Loucy (cell line): ENCODE measurements at regions not wholly inside any gene's neighbourhood (a gene's known extent, or its start where the extent isn't known, plus 50 kb on each side); places are given as distances from the start of the nearest gene placed in this dataset.

Experiments used
- H2AFZ ChIP-seq: fragments of 200-600 bp; sonication (generic); 2 replicates; pipeline ENCODE4 v1.6.0; 2016; ENCODE audit warnings: antibody characterized with exemption, mild to moderate bottlenecking, low read length, moderate library complexity
- H3F3A ChIP-seq: fragments of 200-600 bp; 2 replicates; pipeline ENCODE4 v1.6.0; 2016; ENCODE audit warnings: antibody characterized with exemption, low read depth, mild to moderate bottlenecking
- H3K27me3 ChIP-seq: fragments of 200-600 bp; sonication (generic); 2 replicates; pipeline ENCODE4 v1.6.1; 2014; ENCODE audit warnings: low read length, mild to moderate bottlenecking; ENCODE audit not compliant: insufficient read depth, poor library complexity, severe bottlenecking
- H3K36me3 ChIP-seq: fragments of 200-600 bp; sonication (generic); 2 replicates; pipeline ENCODE4 v1.6.1; 2016; ENCODE audit warnings: low read length; ENCODE audit not compliant: insufficient read depth
- H3K4me1 ChIP-seq: fragments of 200-600 bp; sonication (generic); 2 replicates; pipeline ENCODE4 v1.5.1; 2014; ENCODE audit warnings: low read length, mild to moderate bottlenecking; ENCODE audit not compliant: insufficient read depth, poor library complexity, severe bottlenecking
- H3K4me2 ChIP-seq: fragments of 200-600 bp; sonication (generic); 2 replicates; pipeline ENCODE4 v1.6.0; 2014; ENCODE audit warnings: antibody characterized with exemption, low read length, low read depth, mild to moderate bottlenecking; ENCODE audit not compliant: poor library complexity, severe bottlenecking
- H3K4me3 ChIP-seq: fragments of 200-600 bp; sonication (generic); 2 replicates; pipeline ENCODE4 v1.5.1; 2014; ENCODE audit warnings: low read length, mild to moderate bottlenecking, mixed read lengths; ENCODE audit not compliant: poor library complexity, severe bottlenecking
- H3K79me2 ChIP-seq: fragments of 200-600 bp; sonication (generic); 2 replicates; pipeline ENCODE4 v1.6.1; 2014; ENCODE audit warnings: low read length; ENCODE audit not compliant: insufficient read depth
- H3K9ac ChIP-seq: fragments of 200-600 bp; sonication (generic); 2 replicates; pipeline ENCODE4 v1.6.0; 2014; ENCODE audit warnings: mild to moderate bottlenecking, low read depth, low read length, moderate library complexity; ENCODE audit not compliant: poor library complexity, severe bottlenecking
- H3K9me2 ChIP-seq: fragments of 200-600 bp; sonication (generic); replicated peaks from 2 replicates; pipeline ENCODE4 v1.6.1; 2016; ENCODE audit warnings: low read depth, low read length, mixed read lengths
- H3K9me3 ChIP-seq: fragments of 200-600 bp; sonication (generic); 2 replicates; pipeline ENCODE4 v1.6.1; 2014; ENCODE audit warnings: mild to moderate bottlenecking, antibody characterized with exemption, low read length, low read depth; ENCODE audit not compliant: insufficient read depth
- H4K20me1 ChIP-seq: fragments of 200-600 bp; sonication (generic); 2 replicates; pipeline ENCODE4 v1.6.0; 2014; ENCODE audit warnings: antibody characterized with exemption, low read length, mild to moderate bottlenecking; ENCODE audit not compliant: insufficient read depth, poor library complexity, severe bottlenecking
- CTCF ChIP-seq: fragments of 200-600 bp; sonication (generic); conservative IDR thresholded peaks from 2 replicates; pipeline ENCODE4 v1.5.1; 2014; ENCODE audit warnings: mild to moderate bottlenecking, antibody characterized with exemption, low read length
- EZH2phosphoT487 ChIP-seq: fragments of 200-600 bp; IDR thresholded peaks from 2 replicates; pipeline ENCODE4 v1.6.1; 2018; ENCODE audit warnings: antibody characterized with exemption, mild to moderate bottlenecking, moderate library complexity, borderline replicate concordance

GRCh38 chr4:108511618-108512017 lies 108.8 kb upstream of the RPL34 start:
- H3K4me1 ChIP-seq = peaks cover 12% of the 10 kb centered on the region
- H3K4me3 ChIP-seq = no peak overlapping the region
- H3K36me3 ChIP-seq = no peaks in the 10 kb centered on the region
- TF ChIP-seq EZH2phosphoT487 (no peak), CTCF (no peak)
- H3K9ac ChIP-seq = no peak overlapping the region
- no peaks in the 10 kb centered on the region for H3K9me2 ChIP-seq
- H2AFZ ChIP-seq = 0 out of 2 replicates have a peak overlapping the region, but pooled peaks have one; percentile 12
- no peaks in the 10 kb centered on the region for H4K20me1 ChIP-seq
- H3K4me2 ChIP-seq = no peak overlapping the region
- no peaks in the 10 kb centered on the region for H3K27me3 ChIP-seq
- H3F3A ChIP-seq = no peaks in the 10 kb centered on the region
- H3K79me2 ChIP-seq = no peaks in the 10 kb centered on the region
- H3K9me3 ChIP-seq = no peaks in the 10 kb centered on the region

GRCh38 chr4:108502356-108502755 lies 118.0 kb upstream of the RPL34 start:
- TF ChIP-seq CTCF (no peak), EZH2phosphoT487 (no peak)
- Histone ChIP-seq H3K9me2 (no peaks in the 10 kb centered on the region), H3K36me3 (no peaks in the 10 kb centered on the region), H4K20me1 (no peaks in the 10 kb centered on the region), H3K27me3 (no peaks in the 10 kb centered on the region), H3K9ac (no peak overlapping the region), H3K9me3 (no peaks in the 10 kb centered on the region), H3K79me2 (no peaks in the 10 kb centered on the region), H3K4me2 (no peak overlapping the region), H3F3A (no peaks in the 10 kb centered on the region), H3K4me1 (peaks cover 4% of the 10 kb centered on the region), H3K4me3 (no peak overlapping the region), H2AFZ (no peak overlapping the region)

GRCh38 chr4:108498925-108499324 lies 121.5 kb upstream of the RPL34 start:
- Histone ChIP-seq H3K4me1 (peaks cover 4% of the 10 kb centered on the region), H3K79me2 (no peaks in the 10 kb centered on the region), H3K27me3 (no peaks in the 10 kb centered on the region), H3K9me3 (peaks cover 3% of the 10 kb centered on the region; the same call in 1 of the 2 replicates), H3K4me3 (no peak overlapping the region), H3K4me2 (no peak overlapping the region), H2AFZ (no peak overlapping the region), H4K20me1 (no peaks in the 10 kb centered on the region), H3F3A (no peaks in the 10 kb centered on the region), H3K36me3 (no peaks in the 10 kb centered on the region), H3K9me2 (no peaks in the 10 kb centered on the region), H3K9ac (no peak overlapping the region)
- TF ChIP-seq EZH2phosphoT487 (no peak), CTCF (no peak)
